Upper lobe of right lung (tissue), 1 donor: ENCODE measurements at regions not wholly inside any gene's neighbourhood (a gene's known extent, or its start where the extent isn't known, plus 50 kb on each side); places are given as distances from the start of the nearest gene placed in this dataset.
A peak's percentile ranks its signal among the peaks of the same experiment; 100 is the strongest.
"Not testable (repeated sequence)": the region's sequence is repeated elsewhere in the genome, so short reads cannot be mapped to it uniquely, and the experiment has no call there.

ENCODE experiments used
- ATAC-seq: fragments of 200-7000 bp; cut with Tn5 transposase; one replicate; pipeline ENCODE4 v1.9.1; 2020; ENCODE audit warnings: mild to moderate bottlenecking, moderate library complexity
- DNase-seq: peaks from one replicate; pipeline ENCODE4 v3.0.0-alpha.2; 2020
- H3K27ac ChIP-seq: fragments of 200-600 bp; one replicate; pipeline ENCODE4 v1.8.0; 2022
- H3K27me3 ChIP-seq: fragments of 200-600 bp; one replicate; pipeline ENCODE4 v1.8.0; 2022; ENCODE audit warnings: mild to moderate bottlenecking
- H3K36me3 ChIP-seq: fragments of 200-600 bp; one replicate; pipeline ENCODE4 v1.8.0; 2022
- H3K4me1 ChIP-seq: fragments of 200-600 bp; one replicate; pipeline ENCODE4 v1.8.0; 2022
- H3K4me3 ChIP-seq: fragments of 200-600 bp; one replicate; pipeline ENCODE4 v1.8.0; 2022; ENCODE audit warnings: mild to moderate bottlenecking
- H3K9me3 ChIP-seq: fragments of 200-600 bp; one replicate; pipeline ENCODE4 v1.8.0; 2022
- CTCF ChIP-seq: fragments of 200-600 bp; IDR thresholded peaks from one replicate; pipeline ENCODE4 v1.8.0; 2022; ENCODE audit warnings: antibody characterized with exemption
- intact Hi-C: fragments of 100-400 bp; cut with DNase I; formaldehyde crosslinking; loops from one replicate; pipeline ENCODE4 v1.11.0; 2022
- donor health status: DM: no; HTN: yes; CAD: no; lungs with severe emphysema.

GRCh38 chrX:89757767-89758166 is 163.9 kb upstream of the TGIF2LX start:
- DNase-seq, H3K27ac ChIP-seq, ATAC-seq, intact Hi-C loops, H3K36me3 ChIP-seq, H3K9me3 ChIP-seq, H3K27me3 ChIP-seq, H3K4me1 ChIP-seq, H3K4me3 ChIP-seq: not testable (repeated sequence)
- TF ChIP-seq CTCF: peak; percentile 49

GRCh38 chrX:89759076-89759685 is 162.5 kb upstream of the TGIF2LX start:
- intact Hi-C loops: not testable (repeated sequence)

GRCh38 chrX:89771639-89772038 is 150.1 kb upstream of the TGIF2LX start:
- intact Hi-C loops, H3K4me1 ChIP-seq, H3K4me3 ChIP-seq, H3K27ac ChIP-seq, ATAC-seq, H3K9me3 ChIP-seq, DNase-seq, H3K36me3 ChIP-seq, H3K27me3 ChIP-seq: not testable (repeated sequence)

More at GRCh38 chrX:89759076-89759685, 162.5 kb upstream of the TGIF2LX start:
- H3K4me3 ChIP-seq, H3K27ac ChIP-seq, H3K4me1 ChIP-seq, H3K9me3 ChIP-seq, H3K36me3 ChIP-seq, ATAC-seq, H3K27me3 ChIP-seq, DNase-seq: not testable (repeated sequence)

GRCh38 chrX:89811440-89811839 is 110.3 kb upstream of the TGIF2LX start:
- H3K27me3 ChIP-seq, DNase-seq, H3K4me1 ChIP-seq, intact Hi-C loops, H3K9me3 ChIP-seq, H3K4me3 ChIP-seq, H3K36me3 ChIP-seq, ATAC-seq, H3K27ac ChIP-seq: not testable (repeated sequence)

GRCh38 chrX:89839723-89840122 is 82.0 kb upstream of the TGIF2LX start:
- H3K4me3 ChIP-seq, ATAC-seq, DNase-seq, H3K27ac ChIP-seq, H3K9me3 ChIP-seq, H3K4me1 ChIP-seq, H3K27me3 ChIP-seq, H3K36me3 ChIP-seq, intact Hi-C loops: not testable (repeated sequence)

GRCh38 chrX:89871662-89872061 is 50.0 kb upstream of the TGIF2LX start:
- peak; percentile 43 for ATAC-seq
- peak; percentile 23 for TF ChIP-seq CTCF
- intact Hi-C loops, H3K9me3 ChIP-seq, H3K27me3 ChIP-seq, H3K4me3 ChIP-seq, H3K4me1 ChIP-seq, H3K36me3 ChIP-seq, DNase-seq, H3K27ac ChIP-seq: not testable (repeated sequence)
